ENCODE measurements at regions not wholly inside any gene's neighbourhood (a gene's known extent, or its start where the extent isn't known, plus 50 kb on each side); places are given as distances from the start of the nearest gene placed in this dataset.

DNA sequence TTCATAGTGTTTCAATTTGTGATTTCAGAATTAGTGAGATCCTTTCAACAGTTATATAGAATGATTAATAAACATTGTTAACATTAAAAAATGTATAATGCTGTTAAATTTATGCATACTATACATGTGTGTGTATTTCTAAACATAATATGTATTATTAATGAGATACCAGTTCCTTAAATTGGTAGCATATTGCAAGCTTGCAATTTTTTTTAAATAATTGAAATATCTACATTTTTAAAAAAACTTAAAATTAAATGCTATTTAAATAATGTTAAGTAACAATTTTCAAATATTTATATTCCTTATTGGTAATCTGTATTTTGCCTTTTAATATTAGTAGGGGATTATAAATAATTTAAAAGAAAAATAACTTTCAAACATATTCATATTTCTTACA is 1479.5 kb upstream of the PCDH7 start:
- no peak overlapping the region for H2AFZ ChIP-seq (ENCODE audit: low read length)
- H3K4me3 ChIP-seq (replicated peaks in 1 of 4; ENCODE audit: control extremely low read depth in 1 of 4, insufficient read depth in 1 of 4, low read depth in 3 of 4, low read length in 4 of 4), result no peak overlapping the region
- H4K20me1 ChIP-seq (ENCODE audit: control insufficient read depth, extremely low read depth, insufficient read depth, low read length), result no peaks in the 10 kb centered on the region
- no peaks in the 10 kb centered on the region for H3K79me2 ChIP-seq (ENCODE audit: control insufficient read depth, insufficient read depth, low read length)
- H3K27me3 ChIP-seq (ENCODE audit: control insufficient read depth, insufficient read depth, low read length), result no peaks in the 10 kb centered on the region
- no peak overlapping the region for H3K9ac ChIP-seq (ENCODE audit: insufficient read depth, low read length)
- no peaks in the 10 kb centered on the region for H3K36me3 ChIP-seq (ENCODE audit: control insufficient read depth, insufficient read depth, low read length)
- H3K27ac ChIP-seq (ENCODE audit: insufficient read depth, low read length), result no peak overlapping the region
- no peaks in the 10 kb centered on the region for H3K4me1 ChIP-seq (ENCODE audit: control insufficient read depth, extremely low read depth, insufficient read depth, low read length)
- no peak for DNase-seq (ENCODE audit: low read depth in 2 of 2)
- no peak for TF ChIP-seq EZH2 (IDR thresholded peaks at IDR 0.05; ENCODE audit: low read length, missing control alignments)
- TF ChIP-seq, protein P1, sequence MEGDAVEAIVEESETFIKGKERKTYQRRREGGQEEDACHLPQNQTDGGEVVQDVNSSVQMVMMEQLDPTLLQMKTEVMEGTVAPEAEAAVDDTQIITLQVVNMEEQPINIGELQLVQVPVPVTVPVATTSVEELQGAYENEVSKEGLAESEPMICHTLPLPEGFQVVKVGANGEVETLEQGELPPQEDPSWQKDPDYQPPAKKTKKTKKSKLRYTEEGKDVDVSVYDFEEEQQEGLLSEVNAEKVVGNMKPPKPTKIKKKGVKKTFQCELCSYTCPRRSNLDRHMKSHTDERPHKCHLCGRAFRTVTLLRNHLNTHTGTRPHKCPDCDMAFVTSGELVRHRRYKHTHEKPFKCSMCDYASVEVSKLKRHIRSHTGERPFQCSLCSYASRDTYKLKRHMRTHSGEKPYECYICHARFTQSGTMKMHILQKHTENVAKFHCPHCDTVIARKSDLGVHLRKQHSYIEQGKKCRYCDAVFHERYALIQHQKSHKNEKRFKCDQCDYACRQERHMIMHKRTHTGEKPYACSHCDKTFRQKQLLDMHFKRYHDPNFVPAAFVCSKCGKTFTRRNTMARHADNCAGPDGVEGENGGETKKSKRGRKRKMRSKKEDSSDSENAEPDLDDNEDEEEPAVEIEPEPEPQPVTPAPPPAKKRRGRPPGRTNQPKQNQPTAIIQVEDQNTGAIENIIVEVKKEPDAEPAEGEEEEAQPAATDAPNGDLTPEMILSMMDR (conservative IDR thresholded peaks at IDR 0.05 in 1 of 2, IDR thresholded peaks at IDR 0.05 in 1 of 2; ENCODE audit: low read depth in 1 of 2, low read length in 2 of 2), result no peak
- H3K4me2 ChIP-seq (ENCODE audit: extremely low read depth, insufficient read depth, low read length), result no peak overlapping the region
- no peaks in the 10 kb centered on the region for H3K9me3 ChIP-seq (ENCODE audit: control insufficient read depth, insufficient read depth, low read depth, low read length)

DNA sequence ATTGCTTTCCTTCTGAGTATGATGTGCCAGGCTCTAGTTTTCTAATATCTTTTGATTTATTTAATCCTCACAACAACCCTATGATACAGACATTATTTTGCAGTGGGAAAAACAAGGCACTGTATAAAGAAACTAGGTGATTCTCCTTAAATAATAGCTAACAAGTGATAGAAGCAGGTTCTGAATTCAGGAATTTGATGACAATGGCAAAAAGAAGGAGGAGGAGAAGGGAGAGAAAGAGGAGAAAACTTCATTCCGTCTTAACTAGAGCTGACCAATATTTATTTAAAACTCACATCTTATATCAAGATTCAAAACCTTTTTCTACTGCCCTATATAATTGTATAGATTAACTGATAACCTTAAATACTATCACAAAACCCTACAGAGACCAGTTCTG is 1477.1 kb upstream of the PCDH7 start:
- Histone ChIP-seq H3K9ac (ENCODE audit: insufficient read depth, low read length) (no peak overlapping the region), H3K27me3 (ENCODE audit: control insufficient read depth, insufficient read depth, low read length) (no peaks in the 10 kb centered on the region)

DNA sequence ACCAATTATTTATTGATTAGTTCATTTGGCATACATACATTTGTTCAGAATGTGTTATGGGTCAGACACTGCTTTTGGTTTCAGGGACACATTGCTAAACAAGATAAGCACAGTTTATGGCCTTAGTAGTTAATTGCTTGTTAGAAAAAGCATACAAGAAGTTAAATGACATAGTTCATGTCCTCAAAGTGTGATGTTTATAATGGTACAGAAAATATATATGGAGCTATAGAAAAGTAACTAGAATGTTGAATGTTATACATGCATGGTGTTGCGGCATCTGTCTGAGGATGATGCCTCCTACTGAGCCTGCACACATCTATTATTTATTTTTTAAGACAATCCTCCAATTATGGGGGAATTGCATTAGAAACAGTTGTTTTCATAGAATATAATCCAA is 1476.3 kb upstream of the PCDH7 start:
- no peaks in the 10 kb centered on the region for H3K27me3 ChIP-seq (ENCODE audit: control insufficient read depth, insufficient read depth, low read length)
- H3K79me2 ChIP-seq (ENCODE audit: control insufficient read depth, insufficient read depth, low read length), result no peaks in the 10 kb centered on the region
- no peak overlapping the region for H3K9ac ChIP-seq (ENCODE audit: insufficient read depth, low read length)
- H3K36me3 ChIP-seq (ENCODE audit: control insufficient read depth, insufficient read depth, low read length), result no peaks in the 10 kb centered on the region
- no peak for DNase-seq (ENCODE audit: low read depth in 2 of 2)
- no peak overlapping the region for H2AFZ ChIP-seq (ENCODE audit: low read length)
- H4K20me1 ChIP-seq (ENCODE audit: control insufficient read depth, extremely low read depth, insufficient read depth, low read length), result no peaks in the 10 kb centered on the region
- no peaks in the 10 kb centered on the region for H3K4me1 ChIP-seq (ENCODE audit: control insufficient read depth, extremely low read depth, insufficient read depth, low read length)
- no peak overlapping the region for H3K27ac ChIP-seq (ENCODE audit: insufficient read depth, low read length)
- H3K9me3 ChIP-seq (ENCODE audit: control insufficient read depth, insufficient read depth, low read depth, low read length), result no peaks in the 10 kb centered on the region
- no peak overlapping the region for H3K4me3 ChIP-seq (replicated peaks in 1 of 4; ENCODE audit: control extremely low read depth in 1 of 4, insufficient read depth in 1 of 4, low read depth in 3 of 4, low read length in 4 of 4)
- H3K4me2 ChIP-seq (ENCODE audit: extremely low read depth, insufficient read depth, low read length), result no peak overlapping the region
- TF ChIP-seq, protein P1 (conservative IDR thresholded peaks at IDR 0.05 in 1 of 2, IDR thresholded peaks at IDR 0.05 in 1 of 2; ENCODE audit: low read depth in 1 of 2, low read length in 2 of 2), result no peak

More for the DNA sequence above, 1477.1 kb upstream of the PCDH7 start:
- DNase-seq (ENCODE audit: low read depth in 2 of 2), result no peak
- H3K27ac ChIP-seq (ENCODE audit: insufficient read depth, low read length), result no peak overlapping the region
- no peak overlapping the region for H2AFZ ChIP-seq (ENCODE audit: low read length)
- no peaks in the 10 kb centered on the region for H3K9me3 ChIP-seq (ENCODE audit: control insufficient read depth, insufficient read depth, low read depth, low read length)
- no peaks in the 10 kb centered on the region for H4K20me1 ChIP-seq (ENCODE audit: control insufficient read depth, extremely low read depth, insufficient read depth, low read length)
- no peaks in the 10 kb centered on the region for H3K79me2 ChIP-seq (ENCODE audit: control insufficient read depth, insufficient read depth, low read length)
- H3K4me3 ChIP-seq (replicated peaks in 1 of 4; ENCODE audit: control extremely low read depth in 1 of 4, insufficient read depth in 1 of 4, low read depth in 3 of 4, low read length in 4 of 4), result no peak overlapping the region
- no peaks in the 10 kb centered on the region for H3K36me3 ChIP-seq (ENCODE audit: control insufficient read depth, insufficient read depth, low read length)
- H3K4me2 ChIP-seq (ENCODE audit: extremely low read depth, insufficient read depth, low read length), result no peak overlapping the region
- H3K4me1 ChIP-seq (ENCODE audit: control insufficient read depth, extremely low read depth, insufficient read depth, low read length), result no peaks in the 10 kb centered on the region
- no peak for TF ChIP-seq EZH2 (IDR thresholded peaks at IDR 0.05; ENCODE audit: low read length, missing control alignments)
- TF ChIP-seq, protein P1 (conservative IDR thresholded peaks at IDR 0.05 in 1 of 2, IDR thresholded peaks at IDR 0.05 in 1 of 2; ENCODE audit: low read depth in 1 of 2, low read length in 2 of 2), result no peak

All from fibroblast of lung (primary cell).